Astrocyte (in vitro differentiated cells and primary cell): ENCODE measurements at regions not wholly inside any gene's neighbourhood (a gene's known extent, or its start where the extent isn't known, plus 50 kb on each side); places are given as distances from the start of the nearest gene placed in this dataset.

Experiments used
- CTCF ChIP-seq: IDR thresholded peaks from 2 replicates; pipeline ENCODE4 v1.5.1; 2011; ENCODE audit warnings: low read depth, mild to moderate bottlenecking, inconsistent platforms, low read length, moderate library complexity; ENCODE audit not compliant: insufficient read depth
- EZH2 ChIP-seq: IDR thresholded peaks from 2 replicates; pipeline ENCODE4 v1.6.1; 2012; ENCODE audit warnings: mild to moderate bottlenecking, low read length, inconsistent platforms; ENCODE audit not compliant: insufficient read depth

- TF ChIP-seq CTCF, result no peak
- TF ChIP-seq EZH2, result no peak
Measured at GRCh38 chr14:61954306-61954705, 192.1 kb downstream of the SNAPC1 start.
